Fibroblast of the aortic adventitia (primary cell): ENCODE measurements at regions not wholly inside any gene's neighbourhood (a gene's known extent, or its start where the extent isn't known, plus 50 kb on each side); places are given as distances from the start of the nearest gene placed in this dataset.

Experiments used
- DNase-seq: peaks from one replicate; pipeline ENCODE4 v3.0.0-alpha.2; 2010; ENCODE audit warnings: low read depth
- H3K4me3 ChIP-seq: 2 replicates; pipeline ENCODE4 v1.5.1; 2011; ENCODE audit warnings: low read depth, mild to moderate bottlenecking, control low read depth, low read length, moderate library complexity
- TF ChIP-seq, protein P1 (sequence below): IDR thresholded peaks from 2 replicates; pipeline ENCODE4 v1.5.1; 2011; ENCODE audit warnings: mild to moderate bottlenecking, low read length, control low read depth, inconsistent platforms; ENCODE audit not compliant: insufficient read depth

DNA sequence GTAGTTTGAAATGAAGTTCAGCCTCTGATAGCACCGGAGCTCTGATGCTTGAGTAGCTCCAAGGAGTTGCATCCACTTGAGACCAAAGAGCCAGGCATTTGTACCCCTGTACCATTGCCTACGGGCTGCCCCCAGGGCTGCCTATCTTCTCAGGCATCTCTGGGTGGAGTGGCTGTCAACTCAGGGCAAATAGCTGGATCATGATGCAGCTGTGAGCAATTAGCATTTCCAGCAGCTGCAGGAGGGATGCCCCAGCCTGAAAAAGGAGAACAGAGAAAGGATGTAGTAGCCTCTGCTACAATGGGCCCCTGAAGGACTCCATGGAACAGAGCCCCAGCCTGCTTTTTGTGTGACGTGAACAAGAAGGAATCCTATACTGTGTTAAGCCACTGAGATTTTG, 492.6 kb downstream of the BCOR start:
- TF ChIP-seq, protein P1, sequence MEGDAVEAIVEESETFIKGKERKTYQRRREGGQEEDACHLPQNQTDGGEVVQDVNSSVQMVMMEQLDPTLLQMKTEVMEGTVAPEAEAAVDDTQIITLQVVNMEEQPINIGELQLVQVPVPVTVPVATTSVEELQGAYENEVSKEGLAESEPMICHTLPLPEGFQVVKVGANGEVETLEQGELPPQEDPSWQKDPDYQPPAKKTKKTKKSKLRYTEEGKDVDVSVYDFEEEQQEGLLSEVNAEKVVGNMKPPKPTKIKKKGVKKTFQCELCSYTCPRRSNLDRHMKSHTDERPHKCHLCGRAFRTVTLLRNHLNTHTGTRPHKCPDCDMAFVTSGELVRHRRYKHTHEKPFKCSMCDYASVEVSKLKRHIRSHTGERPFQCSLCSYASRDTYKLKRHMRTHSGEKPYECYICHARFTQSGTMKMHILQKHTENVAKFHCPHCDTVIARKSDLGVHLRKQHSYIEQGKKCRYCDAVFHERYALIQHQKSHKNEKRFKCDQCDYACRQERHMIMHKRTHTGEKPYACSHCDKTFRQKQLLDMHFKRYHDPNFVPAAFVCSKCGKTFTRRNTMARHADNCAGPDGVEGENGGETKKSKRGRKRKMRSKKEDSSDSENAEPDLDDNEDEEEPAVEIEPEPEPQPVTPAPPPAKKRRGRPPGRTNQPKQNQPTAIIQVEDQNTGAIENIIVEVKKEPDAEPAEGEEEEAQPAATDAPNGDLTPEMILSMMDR, result no peak
- no peak overlapping the region for H3K4me3 ChIP-seq
- no peak for DNase-seq

DNA sequence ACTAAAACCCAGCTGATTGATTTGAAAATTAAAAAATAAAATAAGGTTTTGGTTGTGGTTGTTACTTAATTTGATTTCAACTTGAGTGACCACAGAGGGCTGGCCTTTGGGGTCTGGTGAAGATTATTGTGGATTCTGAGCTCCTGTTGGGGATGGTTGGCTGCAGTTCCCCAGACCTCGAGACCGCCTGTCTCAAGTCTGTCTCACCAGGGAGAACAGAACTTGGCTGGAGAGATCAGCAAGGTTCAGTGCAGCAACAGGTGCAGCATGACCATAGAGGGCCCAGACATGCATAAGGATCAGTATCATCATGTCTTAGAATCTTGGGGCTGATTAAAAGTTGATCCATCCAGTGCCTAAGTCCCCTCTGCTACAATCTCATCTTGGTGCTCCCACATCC, 491.9 kb downstream of the BCOR start:
- no peak overlapping the region for H3K4me3 ChIP-seq
- DNase-seq, result no peak
- TF ChIP-seq, protein P1, result no peak

DNA sequence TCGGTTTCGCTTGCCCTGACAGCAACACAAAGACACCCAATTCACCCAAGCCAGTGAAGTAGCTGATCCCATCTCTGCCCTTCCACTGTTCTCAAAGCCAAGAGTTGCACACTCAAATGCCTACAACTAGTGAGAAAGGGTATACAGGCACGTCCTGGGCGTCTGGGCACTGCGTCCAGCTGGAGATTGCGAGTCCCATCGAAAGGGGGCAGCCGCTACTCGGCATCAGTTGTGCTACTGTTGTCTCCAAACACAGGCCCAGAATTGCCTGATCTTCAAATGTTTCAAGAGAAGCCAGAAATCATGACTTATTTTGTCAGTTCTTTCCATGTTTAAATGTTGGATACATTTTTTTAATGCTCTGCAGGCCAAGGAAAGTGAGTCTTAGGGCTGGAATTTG, 487.8 kb downstream of the BCOR start:
- no peak for DNase-seq
- TF ChIP-seq, protein P1, result no peak
- H3K4me3 ChIP-seq, result no peak overlapping the region

DNA sequence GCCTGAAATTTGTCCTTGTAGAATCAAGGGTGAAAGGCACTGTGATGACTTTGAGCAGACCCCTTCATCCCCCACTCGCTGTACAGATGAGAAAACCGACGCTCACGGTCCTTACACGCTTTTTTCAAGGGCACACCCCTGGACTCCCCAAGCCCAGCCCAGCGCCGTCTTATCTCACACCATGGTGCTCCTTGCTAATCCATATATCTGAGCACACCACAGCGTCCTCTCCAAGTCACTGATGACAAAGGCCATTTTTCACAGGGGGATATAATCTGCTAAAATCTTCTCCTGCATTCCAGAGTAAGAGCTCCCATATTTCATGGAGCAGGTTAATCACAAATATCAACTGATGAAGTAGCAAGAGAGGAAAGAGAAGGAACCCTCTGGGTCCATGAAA, 486.3 kb downstream of the BCOR start:
- TF ChIP-seq, protein P1, result no peak
- no peak overlapping the region for H3K4me3 ChIP-seq
- DNase-seq, result no peak

DNA sequence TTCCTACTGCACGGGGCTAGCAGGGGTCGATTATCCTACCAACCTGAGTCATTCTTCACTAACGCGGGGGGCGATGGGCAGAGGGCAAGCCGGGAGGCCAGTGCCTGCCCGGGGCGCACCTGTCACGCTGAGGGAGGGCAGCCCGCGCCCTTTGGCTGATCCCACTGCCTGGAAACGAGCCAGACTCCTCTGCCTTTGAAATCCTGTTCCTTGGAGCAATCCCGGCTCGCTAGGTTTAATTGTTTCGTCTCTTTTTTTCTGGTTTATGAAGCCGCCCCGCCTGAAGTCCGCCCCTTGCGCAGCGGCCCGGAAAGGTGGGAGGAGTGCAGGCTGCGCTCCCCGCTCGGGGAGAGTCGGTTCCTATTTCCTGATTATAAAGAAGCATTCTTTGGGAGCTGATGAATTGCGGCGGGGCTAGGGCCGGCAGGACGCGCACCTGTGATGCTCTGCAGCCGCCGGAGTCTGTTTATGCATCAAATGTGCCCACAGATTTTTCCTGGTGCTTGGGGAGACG, 484.2 kb downstream of the BCOR start:
- no peak for DNase-seq

DNA sequence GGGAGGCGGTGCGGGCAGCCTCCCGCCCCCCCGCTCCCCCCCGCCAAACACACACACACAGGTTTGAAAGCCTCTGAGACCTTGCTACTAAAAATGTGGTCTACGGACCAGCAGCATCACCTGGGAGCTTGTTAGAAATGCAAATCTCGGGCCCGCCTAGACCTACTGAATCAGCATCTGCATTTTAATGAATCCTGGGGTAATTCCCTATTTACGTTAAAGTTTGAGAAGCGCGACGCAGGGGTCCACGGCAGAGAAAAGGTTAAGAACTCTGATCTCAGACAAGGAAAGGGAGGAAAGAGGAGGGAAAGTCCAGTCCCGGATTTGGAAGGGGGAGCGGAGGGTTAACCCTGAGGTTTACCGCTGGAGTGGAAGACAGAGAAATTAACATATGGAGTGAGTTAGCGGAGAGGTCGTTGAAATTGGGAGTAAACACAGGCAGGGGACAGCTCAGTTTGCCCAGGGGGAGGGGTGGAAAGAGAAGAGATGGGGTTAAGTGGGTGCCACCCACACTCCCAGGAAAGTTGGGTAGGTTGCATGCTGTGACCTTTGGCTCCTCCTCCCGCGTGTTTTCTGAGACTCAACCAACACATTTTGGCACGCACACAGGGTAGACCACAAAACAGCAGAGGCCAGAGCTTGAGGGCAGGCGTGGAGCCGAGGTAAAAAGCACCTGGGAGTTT, 483.6 kb downstream of the BCOR start:
- TF ChIP-seq, protein P1, result no peak
- DNase-seq, result no peak
- no peak overlapping the region for H3K4me3 ChIP-seq

More for the DNA sequence above, 484.2 kb downstream of the BCOR start:
- no peak overlapping the region for H3K4me3 ChIP-seq
- TF ChIP-seq, protein P1, result no peak

DNA sequence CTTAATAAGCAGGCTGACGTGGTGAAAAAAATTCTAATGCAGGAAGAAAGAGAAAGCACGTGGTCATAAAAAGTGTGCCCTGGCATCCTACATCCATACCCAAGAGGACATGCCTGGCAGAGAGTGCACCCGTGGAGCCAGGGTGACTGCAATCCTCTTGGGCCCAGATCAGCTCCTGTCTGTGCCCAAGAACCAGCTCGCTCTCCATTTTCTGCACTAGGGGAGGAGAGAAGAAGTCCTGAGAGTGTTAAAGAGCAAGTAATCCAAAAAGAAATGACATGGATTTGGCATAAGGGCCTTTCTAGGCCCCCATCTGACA, 483.1 kb downstream of the BCOR start:
- no peak for DNase-seq
- TF ChIP-seq, protein P1, result no peak
- no peak overlapping the region for H3K4me3 ChIP-seq
